ENCODE measurements at regions not wholly inside any gene's neighbourhood (a gene's known extent, or its start where the extent isn't known, plus 50 kb on each side); places are given as distances from the start of the nearest gene placed in this dataset.

DNA sequence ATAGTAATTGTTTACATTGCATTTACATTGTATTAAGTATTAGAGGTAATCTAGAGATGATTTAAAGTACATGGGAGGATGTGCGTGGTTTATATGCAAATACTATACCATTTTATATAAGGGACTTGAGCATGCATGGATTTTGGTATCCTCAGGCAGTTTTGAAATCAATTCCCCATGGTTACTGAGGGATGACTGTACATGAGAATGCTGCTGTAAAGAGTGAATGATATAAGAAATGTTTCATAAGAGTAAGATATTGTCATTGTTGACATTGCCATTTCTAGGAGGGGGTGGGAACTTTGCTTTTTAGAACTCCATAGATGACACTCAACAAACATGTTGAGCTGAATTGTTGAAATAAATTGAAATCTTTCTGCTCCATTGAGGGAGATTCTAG is 185.0 kb downstream of the SEMA6A start:
- no peak for DNase-seq (ENCODE audit: low read depth)
- TF ChIP-seq, protein P1, sequence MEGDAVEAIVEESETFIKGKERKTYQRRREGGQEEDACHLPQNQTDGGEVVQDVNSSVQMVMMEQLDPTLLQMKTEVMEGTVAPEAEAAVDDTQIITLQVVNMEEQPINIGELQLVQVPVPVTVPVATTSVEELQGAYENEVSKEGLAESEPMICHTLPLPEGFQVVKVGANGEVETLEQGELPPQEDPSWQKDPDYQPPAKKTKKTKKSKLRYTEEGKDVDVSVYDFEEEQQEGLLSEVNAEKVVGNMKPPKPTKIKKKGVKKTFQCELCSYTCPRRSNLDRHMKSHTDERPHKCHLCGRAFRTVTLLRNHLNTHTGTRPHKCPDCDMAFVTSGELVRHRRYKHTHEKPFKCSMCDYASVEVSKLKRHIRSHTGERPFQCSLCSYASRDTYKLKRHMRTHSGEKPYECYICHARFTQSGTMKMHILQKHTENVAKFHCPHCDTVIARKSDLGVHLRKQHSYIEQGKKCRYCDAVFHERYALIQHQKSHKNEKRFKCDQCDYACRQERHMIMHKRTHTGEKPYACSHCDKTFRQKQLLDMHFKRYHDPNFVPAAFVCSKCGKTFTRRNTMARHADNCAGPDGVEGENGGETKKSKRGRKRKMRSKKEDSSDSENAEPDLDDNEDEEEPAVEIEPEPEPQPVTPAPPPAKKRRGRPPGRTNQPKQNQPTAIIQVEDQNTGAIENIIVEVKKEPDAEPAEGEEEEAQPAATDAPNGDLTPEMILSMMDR (IDR thresholded peaks at IDR 0.05; ENCODE audit: low read depth, low read length, missing control alignments) = no peak
- in situ Hi-C loops (cut with HindIII; ENCODE audit: low sequenced_read_pairs) = no loop called here
- H3K4me3 ChIP-seq (ENCODE audit: low read depth, low read length) = no peak overlapping the region

DNA sequence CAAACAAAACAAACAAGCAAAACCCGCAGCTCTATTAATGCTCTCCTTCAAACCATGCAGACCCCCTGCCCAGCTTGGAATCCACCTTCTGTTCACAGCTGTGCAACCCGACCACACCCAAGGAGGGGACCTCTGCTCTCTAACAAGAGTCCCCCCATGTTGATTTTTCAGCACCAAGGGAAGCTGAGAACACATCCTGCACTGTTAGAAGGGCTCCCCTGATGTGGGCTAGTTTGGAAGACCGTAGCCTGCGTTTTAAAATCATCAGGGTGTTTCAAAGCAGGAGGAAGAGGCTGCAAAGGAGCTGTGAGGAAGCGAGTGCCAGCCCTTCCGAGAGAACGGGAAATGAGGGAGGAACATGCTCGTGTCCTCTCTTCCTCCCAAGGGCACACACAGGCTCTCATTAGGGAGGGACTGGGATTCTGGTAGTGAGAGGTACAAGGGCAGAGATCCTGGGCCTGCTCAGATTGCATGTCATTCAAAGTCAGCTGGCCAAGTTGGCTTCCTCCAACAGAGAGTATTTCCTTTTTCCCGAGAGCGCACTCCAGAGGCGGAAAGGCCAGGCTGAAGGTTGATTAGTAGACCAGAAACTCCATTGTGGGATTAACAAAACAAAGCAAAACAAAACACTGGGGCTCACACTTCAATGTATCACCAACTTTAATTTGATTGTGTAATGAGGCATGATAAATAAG is 185.9 kb downstream of the SEMA6A start:
- in situ Hi-C loops (cut with HindIII; ENCODE audit: low sequenced_read_pairs) = no loop called here
- TF ChIP-seq, protein P1 (IDR thresholded peaks at IDR 0.05; ENCODE audit: low read depth, low read length, missing control alignments) = no peak
- H3K4me3 ChIP-seq (ENCODE audit: low read depth, low read length) = no peak overlapping the region
- DNase-seq (ENCODE audit: low read depth) = peak; percentile 4

DNA sequence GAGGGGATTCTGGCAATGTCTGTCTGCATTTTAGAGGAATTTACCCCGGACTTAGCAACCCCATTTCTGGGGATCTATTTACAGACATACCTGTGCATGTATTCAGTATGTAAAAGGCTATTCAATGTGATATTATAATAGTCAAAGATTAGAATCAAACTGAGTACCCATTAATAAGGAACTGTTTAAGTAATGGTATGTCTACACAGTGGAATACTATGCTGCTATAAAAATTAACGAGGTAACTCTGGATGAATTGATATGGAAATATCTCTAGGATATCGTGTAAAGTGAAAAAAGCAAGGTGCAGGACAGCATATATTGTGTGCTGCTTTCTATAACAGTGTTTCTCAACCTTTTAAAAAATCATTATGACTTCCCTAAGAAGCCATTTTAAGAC is 186.9 kb downstream of the SEMA6A start:
- in situ Hi-C loops (cut with HindIII; ENCODE audit: low sequenced_read_pairs) = no loop called here
- no peak for DNase-seq (ENCODE audit: low read depth)
- TF ChIP-seq, protein P1 (IDR thresholded peaks at IDR 0.05; ENCODE audit: low read depth, low read length, missing control alignments) = no peak
- H3K4me3 ChIP-seq (ENCODE audit: low read depth, low read length) = no peak overlapping the region

DNA sequence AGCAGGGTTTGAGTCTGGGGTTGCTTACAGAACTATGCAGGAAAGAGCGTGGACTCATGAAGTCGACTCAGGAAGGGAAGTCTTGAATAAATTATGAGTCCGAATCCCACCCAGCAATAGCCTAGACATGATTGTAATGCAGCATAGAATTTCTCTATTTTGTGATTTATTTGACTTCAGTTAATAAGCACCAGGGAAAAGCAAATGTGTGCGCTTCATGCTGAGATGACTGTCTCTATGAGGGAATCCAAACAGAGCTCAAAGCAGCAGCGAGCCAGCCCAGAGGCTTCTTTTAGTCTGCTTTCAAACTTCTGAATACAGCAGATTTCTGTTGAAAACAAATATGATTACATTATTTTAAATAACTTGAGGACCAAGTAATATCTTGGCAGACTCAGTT is 188.0 kb downstream of the SEMA6A start:
- no peak for DNase-seq (ENCODE audit: low read depth)
- TF ChIP-seq, protein P1 (IDR thresholded peaks at IDR 0.05; ENCODE audit: low read depth, low read length, missing control alignments) = no peak
- no peak overlapping the region for H3K4me3 ChIP-seq (ENCODE audit: low read depth, low read length)
- in situ Hi-C loops (cut with HindIII; ENCODE audit: low sequenced_read_pairs) = no loop called here

DNA sequence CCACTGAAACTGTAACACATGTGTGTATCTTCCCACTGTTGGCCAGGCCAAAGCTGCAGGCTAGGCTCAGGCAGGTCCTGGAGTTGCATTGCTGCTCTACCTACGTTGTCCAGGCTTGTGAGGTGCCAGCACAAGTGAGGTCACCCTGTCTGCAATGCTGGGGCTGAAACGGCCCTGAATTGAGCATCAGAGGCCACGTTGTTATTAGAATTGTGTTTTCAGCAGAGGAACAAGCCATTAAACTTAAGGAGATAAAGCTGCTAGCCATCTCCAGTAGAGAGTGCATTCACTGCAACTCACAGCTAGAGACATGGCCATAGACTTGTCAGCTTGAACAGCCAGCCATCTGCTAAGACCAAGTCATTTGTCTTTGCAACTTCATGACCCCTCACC is 191.8 kb downstream of the SEMA6A start:
- no peak overlapping the region for H3K4me3 ChIP-seq (ENCODE audit: low read depth, low read length)
- TF ChIP-seq, protein P1 (IDR thresholded peaks at IDR 0.05; ENCODE audit: low read depth, low read length, missing control alignments) = no peak
- no peak for DNase-seq (ENCODE audit: low read depth)
- in situ Hi-C loops (cut with HindIII; ENCODE audit: low sequenced_read_pairs) = no loop called here

DNA sequence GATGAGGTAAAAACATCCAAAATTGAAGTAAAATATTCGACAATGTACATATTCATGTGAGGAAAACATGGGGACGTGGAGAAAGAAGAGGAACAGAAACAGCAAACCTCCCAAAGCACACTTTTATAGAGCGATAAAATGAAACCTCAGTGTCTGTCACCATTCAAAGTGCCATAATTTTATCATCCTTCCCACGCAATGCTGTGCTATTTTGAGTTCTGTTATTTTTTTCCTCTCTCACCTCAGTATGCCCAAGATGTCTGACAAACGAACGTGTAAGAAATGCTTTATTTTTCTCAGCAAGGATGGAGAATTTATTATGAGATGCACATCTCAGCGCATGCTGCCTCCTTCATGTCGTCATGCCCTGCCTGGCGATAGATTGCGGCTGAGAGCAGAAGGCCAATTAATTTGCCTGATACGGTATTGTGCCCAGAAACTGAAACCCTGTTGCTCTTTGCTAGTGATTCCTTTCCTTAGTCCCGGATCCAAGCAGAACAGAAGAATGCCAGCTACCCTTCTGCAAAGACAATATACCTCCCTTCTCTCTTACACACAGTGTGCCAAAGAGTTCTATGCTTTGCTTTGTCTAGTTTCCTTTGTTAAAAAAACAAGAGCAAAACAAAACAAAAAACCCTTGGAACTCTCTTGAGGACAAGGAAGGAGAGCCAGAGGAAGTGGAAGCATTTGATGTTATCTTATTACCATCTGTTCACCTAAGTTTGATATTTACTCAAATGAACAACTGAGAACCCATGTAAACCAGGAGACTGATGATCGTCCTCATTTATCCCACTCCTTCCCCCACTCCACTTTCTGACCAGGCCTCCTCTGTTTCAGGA is 192.4 kb downstream of the SEMA6A start:
- in situ Hi-C loops (cut with HindIII; ENCODE audit: low sequenced_read_pairs) = no loop called here
- TF ChIP-seq, protein P1 (IDR thresholded peaks at IDR 0.05; ENCODE audit: low read depth, low read length, missing control alignments) = no peak
- no peak overlapping the region for H3K4me3 ChIP-seq (ENCODE audit: low read depth, low read length)
- DNase-seq (ENCODE audit: low read depth) = no peak
